Right lobe of liver (tissue), 6 donors: ENCODE measurements at regions not wholly inside any gene's neighbourhood (a gene's known extent, or its start where the extent isn't known, plus 50 kb on each side); places are given as distances from the start of the nearest gene placed in this dataset.
"Not testable (repeated sequence)": the region's sequence is repeated elsewhere in the genome, so short reads cannot be mapped to it uniquely, and the experiment has no call there.

Experiments
- ATAC-seq, 4 donors: fragments of 200-7000 bp; cut with Tn5 transposase; one replicate each; pipeline ENCODE4 v1.9.1; 2020; ENCODE audit warnings: mild to moderate bottlenecking in 4 of 4, moderate library complexity in 4 of 4
- DNase-seq, 3 donors: peaks; one replicate each; pipeline ENCODE4 v3.0.0-alpha.2; 2020
- H3K27ac ChIP-seq, 3 donors: fragments of 200-600 bp; one replicate each; pipeline ENCODE4 v1.8.0; 2022
- H3K27me3 ChIP-seq, 2 donors: fragments of 200-600 bp; one replicate each; pipeline ENCODE4 v1.8.0; 2022
- H3K36me3 ChIP-seq, 4 donors: fragments of 200-600 bp; sonication (generic) in 1 of 4; one replicate each; pipeline versions ENCODE4 v1.5.1 to v1.8.0; 2017 to 2022; ENCODE audit warnings: control low read depth in 1 of 4
- H3K4me1 ChIP-seq, 4 donors: fragments of 200-600 bp; sonication (generic) in 1 of 4; one replicate each; pipeline versions ENCODE4 v1.5.1 to v1.8.0; 2017 to 2022; ENCODE audit warnings: control low read depth in 1 of 4
- H3K4me3 ChIP-seq, 3 donors: fragments of 200-600 bp; one replicate each; pipeline ENCODE4 v1.8.0; 2022
- H3K9me3 ChIP-seq, 4 donors: fragments of 200-600 bp; sonication (generic) in 1 of 4; one replicate each; pipeline versions ENCODE4 v1.5.1 to v1.8.0; 2017 to 2022; ENCODE audit warnings: control low read depth in 1 of 4
- POLR2A ChIP-seq: fragments of 450-650 bp; IDR thresholded peaks from one replicate; pipeline ENCODE4 v1.6.1; 2017; ENCODE audit warnings: antibody characterized with exemption, mild to moderate bottlenecking
- WGBS: methylation state at CpG from one replicate; pipeline ENCODE4 v1.1.6; 2018; ENCODE audit warnings: low coverage, low lambda C conversion rate; ENCODE audit not compliant: insufficient coverage; ENCODE audit errors: missing lambda C conversion rate; 5-methylcytosine and 5-hydroxymethylcytosine counted together
- intact Hi-C, 2 donors: fragments of 100-400 bp; cut with DNase I; formaldehyde crosslinking; loops; one replicate each; pipeline versions ENCODE4 v1.11.2 to v1.14.1; 2022
- TF ChIP-seq, protein P1 (sequence below), 4 donors: fragments of 200-600 bp in 3 of 4; fragments of 450-650 bp in 1 of 4; IDR thresholded peaks; one replicate each; pipeline versions ENCODE4 v1.5.1 to v1.8.0; 2016 to 2022; ENCODE audit warnings: antibody characterized with exemption in 4 of 4, mild to moderate bottlenecking in 2 of 4
- donor health status: DM: no; HTN: yes; CAD: no.
- donor health status: DM: no; HTN: no; CAD: no.
- donor health status: DM: no; HTN: no; CAD: no.
- donor health status: DM: no; HTN: yes; CAD: no.
- donor health status: DM: no; HTN: yes; CAD: no.

- H3K36me3 ChIP-seq, intact Hi-C loops, H3K27ac ChIP-seq, ATAC-seq, H3K4me3 ChIP-seq, H3K9me3 ChIP-seq, H3K27me3 ChIP-seq, H3K4me1 ChIP-seq, DNase-seq: not testable (repeated sequence)
- WGBS, result no CpG with 5 or more reads among the region's 32 CpGs
These were observed 54.0 kb upstream of the WWC2 start for GRCh38 chr4:183044924-183045640.

DNA sequence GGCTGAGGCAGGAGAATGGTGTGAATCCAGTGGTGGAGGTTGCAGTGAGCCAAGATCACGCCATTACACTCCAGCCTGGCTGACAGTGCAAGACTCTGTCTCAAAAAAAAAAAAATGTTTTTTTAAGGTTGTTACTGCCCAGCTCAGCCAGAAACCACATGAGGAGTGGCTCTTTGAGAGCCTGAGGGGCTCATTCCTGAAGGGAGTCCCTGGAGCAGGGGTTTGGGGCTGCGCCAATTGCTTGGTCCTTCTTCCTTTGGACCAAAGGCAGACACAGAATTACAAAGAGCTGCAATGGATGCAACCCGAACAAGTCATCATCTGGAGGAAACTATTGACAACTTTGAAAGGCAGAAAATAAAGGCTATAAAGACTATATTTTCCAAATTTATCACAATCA lies 60.6 kb upstream of the WWC2 start:
- peaks cover 0 to 3% (median 0%) of the 10 kb centered on the region in 4 donors for H3K4me1 ChIP-seq
- no peaks in the 10 kb centered on the region for H3K9me3 ChIP-seq
- no peak overlapping the region for H3K4me3 ChIP-seq
- ATAC-seq (no peak), DNase-seq (no peak)
- no peaks in the 10 kb centered on the region for H3K36me3 ChIP-seq
- intact Hi-C loops, result no loop called here
- no peaks in the 10 kb centered on the region for H3K27me3 ChIP-seq
- TF ChIP-seq POLR2A, result no peak
- TF ChIP-seq, protein P1, sequence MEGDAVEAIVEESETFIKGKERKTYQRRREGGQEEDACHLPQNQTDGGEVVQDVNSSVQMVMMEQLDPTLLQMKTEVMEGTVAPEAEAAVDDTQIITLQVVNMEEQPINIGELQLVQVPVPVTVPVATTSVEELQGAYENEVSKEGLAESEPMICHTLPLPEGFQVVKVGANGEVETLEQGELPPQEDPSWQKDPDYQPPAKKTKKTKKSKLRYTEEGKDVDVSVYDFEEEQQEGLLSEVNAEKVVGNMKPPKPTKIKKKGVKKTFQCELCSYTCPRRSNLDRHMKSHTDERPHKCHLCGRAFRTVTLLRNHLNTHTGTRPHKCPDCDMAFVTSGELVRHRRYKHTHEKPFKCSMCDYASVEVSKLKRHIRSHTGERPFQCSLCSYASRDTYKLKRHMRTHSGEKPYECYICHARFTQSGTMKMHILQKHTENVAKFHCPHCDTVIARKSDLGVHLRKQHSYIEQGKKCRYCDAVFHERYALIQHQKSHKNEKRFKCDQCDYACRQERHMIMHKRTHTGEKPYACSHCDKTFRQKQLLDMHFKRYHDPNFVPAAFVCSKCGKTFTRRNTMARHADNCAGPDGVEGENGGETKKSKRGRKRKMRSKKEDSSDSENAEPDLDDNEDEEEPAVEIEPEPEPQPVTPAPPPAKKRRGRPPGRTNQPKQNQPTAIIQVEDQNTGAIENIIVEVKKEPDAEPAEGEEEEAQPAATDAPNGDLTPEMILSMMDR (IDR thresholded peaks at IDR 0.05), result no peak
- no peak overlapping the region for H3K27ac ChIP-seq
- 94% methylated on average over 2 of the region's 3 CpGs for WGBS

- intact Hi-C loops, result no loop called here
- DNase-seq (no peak), ATAC-seq (peak; percentile 32 to 58 (median 35))
- peaks cover 0 to 3% (median 0%) of the 10 kb centered on the region in 4 donors for H3K4me1 ChIP-seq
- TF ChIP-seq POLR2A, result no peak
- TF ChIP-seq, protein P1 (IDR thresholded peaks at IDR 0.05), result no peak
- no peak overlapping the region for H3K4me3 ChIP-seq
- WGBS, result 20% methylated on average over 7 of the region's 7 CpGs
- no peaks in the 10 kb centered on the region for H3K9me3 ChIP-seq
- no peaks in the 10 kb centered on the region for H3K27me3 ChIP-seq
- no peaks in the 10 kb centered on the region for H3K36me3 ChIP-seq
- H3K27ac ChIP-seq, result no peak overlapping the region
These were observed 63.2 kb upstream of the WWC2 start for GRCh38 chr4:183035726-183036415.

DNA sequence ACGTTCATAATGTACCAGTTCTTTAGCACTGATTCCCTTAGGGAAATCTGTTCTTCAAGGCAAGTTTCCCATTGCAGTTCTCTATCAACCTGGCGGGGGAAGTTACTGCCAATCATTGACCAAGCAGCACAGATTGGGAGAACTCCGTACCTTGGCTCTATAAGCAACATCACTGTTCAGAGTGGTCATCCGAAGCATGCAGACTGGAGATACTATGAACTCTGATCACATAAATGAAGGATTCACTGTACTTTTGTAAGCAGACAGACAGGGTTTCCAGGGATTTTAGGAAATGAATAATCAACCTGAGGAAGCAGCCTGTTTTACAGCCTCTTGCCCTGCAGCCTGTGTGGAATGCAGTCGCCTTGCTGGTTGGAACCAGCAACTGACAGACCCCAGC lies 63.8 kb upstream of the WWC2 start:
- no peak overlapping the region for H3K4me3 ChIP-seq
- no peak overlapping the region for H3K27ac ChIP-seq
- WGBS, result 75% methylated on average over 4 of the region's 5 CpGs
- no peaks in the 10 kb centered on the region for H3K9me3 ChIP-seq
- no peaks in the 10 kb centered on the region for H3K36me3 ChIP-seq
- no peak for ATAC-seq
- intact Hi-C loops, result no loop called here
- TF ChIP-seq POLR2A, result no peak
- TF ChIP-seq, protein P1 (IDR thresholded peaks at IDR 0.05), result no peak
- H3K27me3 ChIP-seq, result no peaks in the 10 kb centered on the region
- DNase-seq, result no peak
- peaks cover 0 to 3% (median 0%) of the 10 kb centered on the region in 4 donors for H3K4me1 ChIP-seq

DNA sequence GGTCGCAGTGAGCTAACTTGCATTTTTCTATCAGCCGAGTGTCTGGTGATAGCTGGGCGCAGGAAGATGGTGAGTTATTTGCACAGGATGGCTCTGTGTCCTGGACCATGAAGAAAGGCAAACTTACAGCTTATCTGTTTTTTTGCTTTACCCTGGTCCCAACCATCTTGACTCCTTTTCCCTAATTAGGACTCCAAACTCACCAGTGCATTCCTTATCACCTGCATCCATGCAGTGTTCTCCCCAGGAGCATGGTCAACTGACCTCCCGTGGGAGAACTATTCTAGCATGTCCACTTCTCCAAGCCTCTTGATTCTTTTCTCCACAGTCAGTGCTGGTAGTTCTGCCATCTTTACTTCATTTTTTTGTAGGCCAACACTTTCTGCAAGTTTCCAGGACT lies 68.2 kb upstream of the WWC2 start:
- no peaks in the 10 kb centered on the region for H3K27me3 ChIP-seq
- intact Hi-C loops, result no loop called here
- 59% methylated on average over 2 of the region's 4 CpGs for WGBS

More for the DNA sequence above, 68.2 kb upstream of the WWC2 start:
- Histone ChIP-seq H3K4me1 (peaks cover 0 to under 1% (median 0%) of the 10 kb centered on the region in 4 donors), H3K27ac (no peak overlapping the region), H3K4me3 (no peak overlapping the region), H3K9me3 (no peaks in the 10 kb centered on the region), H3K36me3 (no peaks in the 10 kb centered on the region)
- ATAC-seq, result no peak
- DNase-seq, result no peak
- TF ChIP-seq, protein P1 (IDR thresholded peaks at IDR 0.05), result no peak
- TF ChIP-seq POLR2A, result no peak
